Smooth muscle cell (in vitro differentiated cells): ENCODE measurements at regions not wholly inside any gene's neighbourhood (a gene's known extent, or its start where the extent isn't known, plus 50 kb on each side); places are given as distances from the start of the nearest gene placed in this dataset.

Source experiments
- DNase-seq: peaks from one replicate; lab custom pipeline; 2025; ENCODE audit not compliant: unreplicated experiment; lab: John Stamatoyannopoulos, UW
- H2AFZ ChIP-seq: fragments of 200-600 bp; sonication (generic); 2 replicates; pipeline ENCODE4 v1.6.0; 2016; ENCODE audit warnings: antibody characterized with exemption, low read depth, mild to moderate bottlenecking
- H3F3A ChIP-seq: fragments of 200-600 bp; sonication (generic); 2 replicates; pipeline ENCODE4 v1.6.0; 2017; ENCODE audit warnings: antibody characterized with exemption, low read depth
- H3K27ac ChIP-seq: fragments of 200-600 bp; sonication (generic); 2 replicates; pipeline ENCODE4 v1.5.1; 2016; ENCODE audit warnings: low read depth, mild to moderate bottlenecking
- H3K27me3 ChIP-seq: fragments of 200-600 bp; sonication (generic); 2 replicates; pipeline ENCODE4 v1.6.1; 2016; ENCODE audit warnings: low read depth, mild to moderate bottlenecking
- H3K36me3 ChIP-seq: fragments of 200-600 bp; sonication (generic); 2 replicates; pipeline ENCODE4 v1.5.1; 2016; ENCODE audit warnings: low read depth
- H3K4me1 ChIP-seq: fragments of 200-600 bp; sonication (generic); 2 replicates; pipeline ENCODE4 v1.5.1; 2016; ENCODE audit warnings: low read depth
- H3K4me2 ChIP-seq: fragments of 200-600 bp; sonication (generic); 2 replicates; pipeline ENCODE4 v1.6.0; 2016; ENCODE audit warnings: mild to moderate bottlenecking
- H3K4me3 ChIP-seq: fragments of 200-600 bp; sonication (generic); 2 replicates; pipeline ENCODE4 v1.5.1; 2016; ENCODE audit warnings: mild to moderate bottlenecking
- H3K79me2 ChIP-seq: fragments of 200-600 bp; sonication (generic); 2 replicates; pipeline ENCODE4 v1.6.0; 2016; ENCODE audit warnings: low read depth, mild to moderate bottlenecking
- H3K9ac ChIP-seq: fragments of 200-600 bp; sonication (generic); 2 replicates; pipeline ENCODE4 v1.6.0; 2016; ENCODE audit warnings: low read depth
- H3K9me3 ChIP-seq: fragments of 200-600 bp; sonication (generic); replicated peaks from 2 replicates; pipeline ENCODE4 v1.5.1; 2016; ENCODE audit warnings: low read depth
- H4K20me1 ChIP-seq: fragments of 200-600 bp; sonication (generic); 2 replicates; pipeline ENCODE4 v1.6.0; 2016; ENCODE audit warnings: low read depth
- WGBS: methylation state at CpG from one replicate; pipeline ENCODE4 v1.1.7; 2016; ENCODE audit warnings: low lambda C conversion rate; 5-methylcytosine and 5-hydroxymethylcytosine counted together
- TF ChIP-seq, protein P1 (sequence below): fragments of 200-600 bp; sonication (generic); IDR thresholded peaks from 2 replicates; pipeline ENCODE4 v1.5.1; 2017; ENCODE audit warnings: borderline replicate concordance, mild to moderate bottlenecking, antibody characterized with exemption; ENCODE audit not compliant: insufficient read depth, poor library complexity, severe bottlenecking

DNA sequence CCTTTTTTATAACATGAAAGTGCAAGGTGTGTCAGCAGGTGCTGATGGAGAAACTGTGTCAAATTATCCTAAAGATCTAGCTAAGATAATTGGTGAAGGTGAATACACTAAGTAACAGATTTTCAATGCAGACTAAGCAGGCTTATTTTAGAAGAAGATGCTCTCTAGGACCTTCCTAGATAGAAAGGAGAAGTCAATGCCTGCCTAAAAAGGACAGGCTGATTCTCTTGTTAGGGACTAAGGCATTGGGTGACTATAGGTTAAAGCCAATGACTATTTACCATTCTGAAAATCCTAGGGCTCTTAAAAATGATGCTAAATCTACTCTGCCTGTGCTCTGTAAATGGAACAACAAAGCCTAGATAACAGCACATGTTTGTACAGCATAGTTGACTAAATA, 1682.4 kb downstream of the MAT2B start:
- TF ChIP-seq, protein P1, sequence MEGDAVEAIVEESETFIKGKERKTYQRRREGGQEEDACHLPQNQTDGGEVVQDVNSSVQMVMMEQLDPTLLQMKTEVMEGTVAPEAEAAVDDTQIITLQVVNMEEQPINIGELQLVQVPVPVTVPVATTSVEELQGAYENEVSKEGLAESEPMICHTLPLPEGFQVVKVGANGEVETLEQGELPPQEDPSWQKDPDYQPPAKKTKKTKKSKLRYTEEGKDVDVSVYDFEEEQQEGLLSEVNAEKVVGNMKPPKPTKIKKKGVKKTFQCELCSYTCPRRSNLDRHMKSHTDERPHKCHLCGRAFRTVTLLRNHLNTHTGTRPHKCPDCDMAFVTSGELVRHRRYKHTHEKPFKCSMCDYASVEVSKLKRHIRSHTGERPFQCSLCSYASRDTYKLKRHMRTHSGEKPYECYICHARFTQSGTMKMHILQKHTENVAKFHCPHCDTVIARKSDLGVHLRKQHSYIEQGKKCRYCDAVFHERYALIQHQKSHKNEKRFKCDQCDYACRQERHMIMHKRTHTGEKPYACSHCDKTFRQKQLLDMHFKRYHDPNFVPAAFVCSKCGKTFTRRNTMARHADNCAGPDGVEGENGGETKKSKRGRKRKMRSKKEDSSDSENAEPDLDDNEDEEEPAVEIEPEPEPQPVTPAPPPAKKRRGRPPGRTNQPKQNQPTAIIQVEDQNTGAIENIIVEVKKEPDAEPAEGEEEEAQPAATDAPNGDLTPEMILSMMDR = no peak
- H2AFZ ChIP-seq = no peak overlapping the region
- DNase-seq = no peak
- H3K79me2 ChIP-seq = no peaks in the 10 kb centered on the region
- H3F3A ChIP-seq = no peaks in the 10 kb centered on the region
- peaks cover 5% of the 10 kb centered on the region for H3K9me3 ChIP-seq
- no peak overlapping the region for H3K4me2 ChIP-seq
- no peaks in the 10 kb centered on the region for H3K4me1 ChIP-seq
- no peaks in the 10 kb centered on the region for H4K20me1 ChIP-seq
- no peaks in the 10 kb centered on the region for H3K36me3 ChIP-seq
- no peak overlapping the region for H3K27ac ChIP-seq
- no peak overlapping the region for H3K9ac ChIP-seq
- H3K4me3 ChIP-seq = no peak overlapping the region
- H3K27me3 ChIP-seq = no peaks in the 10 kb centered on the region

DNA sequence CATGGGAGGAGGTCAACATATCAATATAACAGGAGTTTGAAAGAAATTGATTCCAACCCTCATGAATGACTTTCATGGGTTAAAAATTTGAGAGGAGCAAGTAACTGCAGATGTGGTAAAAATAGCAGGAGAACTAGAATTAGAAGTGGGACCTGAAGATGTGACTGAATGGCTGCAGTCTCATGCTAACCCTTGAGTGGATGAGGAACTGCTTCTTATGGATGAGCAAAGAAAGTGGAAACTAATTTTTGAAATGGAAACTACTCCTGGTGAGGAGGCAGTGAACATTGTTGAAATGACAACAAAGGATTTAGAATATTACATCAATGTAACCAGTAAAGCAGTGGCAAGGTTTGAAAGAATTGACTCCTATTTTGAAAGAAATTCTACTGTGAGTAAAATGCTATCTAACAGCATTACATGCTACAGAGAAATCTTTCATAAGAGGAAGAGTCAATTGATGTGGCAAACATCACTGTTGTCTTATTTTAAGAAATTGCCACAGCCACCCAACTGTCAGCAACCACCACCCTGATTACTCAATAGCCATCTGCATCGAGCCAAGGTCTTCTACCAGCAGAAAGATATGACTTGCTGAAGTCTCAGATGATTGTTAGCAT, 1683.2 kb downstream of the MAT2B start:
- no peaks in the 10 kb centered on the region for H3K79me2 ChIP-seq

DNA sequence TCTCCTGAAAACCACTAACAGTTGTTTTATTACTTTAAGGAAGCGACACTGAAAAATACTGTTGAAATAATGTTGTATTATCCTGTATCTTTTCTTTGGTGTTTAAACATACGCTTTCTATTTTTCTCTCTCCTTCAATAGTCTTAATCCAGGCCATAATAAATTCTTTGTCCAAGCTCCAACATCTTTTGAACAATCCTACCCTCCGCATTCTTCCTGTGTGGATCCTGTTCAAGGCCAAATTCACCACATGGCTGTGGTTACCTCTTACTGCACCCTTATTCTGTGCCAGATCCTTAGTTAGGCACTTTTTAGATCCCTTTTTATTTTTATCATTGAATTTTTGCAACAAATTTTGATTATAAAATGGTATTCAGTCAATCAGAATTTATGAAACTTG, 1691.5 kb downstream of the MAT2B start:
- no peak overlapping the region for H3K4me3 ChIP-seq
- H3F3A ChIP-seq = no peaks in the 10 kb centered on the region
- H3K4me2 ChIP-seq = no peak overlapping the region
- 98% methylated on average over 3 of the region's 3 CpGs for WGBS
- no peaks in the 10 kb centered on the region for H3K79me2 ChIP-seq
- no peak for DNase-seq
- H3K9me3 ChIP-seq = no peaks in the 10 kb centered on the region
- no peak overlapping the region for H3K27ac ChIP-seq
- H2AFZ ChIP-seq = no peak overlapping the region
- H4K20me1 ChIP-seq = no peaks in the 10 kb centered on the region
- TF ChIP-seq, protein P1 = no peak
- no peaks in the 10 kb centered on the region for H3K36me3 ChIP-seq
- H3K4me1 ChIP-seq = no peaks in the 10 kb centered on the region
- H3K27me3 ChIP-seq = no peaks in the 10 kb centered on the region
- no peak overlapping the region for H3K9ac ChIP-seq

More for the DNA sequence above, 1683.2 kb downstream of the MAT2B start:
- no peak overlapping the region for H3K4me2 ChIP-seq
- DNase-seq = no peak
- WGBS = 57% methylated on average over 1 of the region's 1 CpG
- TF ChIP-seq, protein P1 = no peak
- no peaks in the 10 kb centered on the region for H4K20me1 ChIP-seq
- peaks cover 5% of the 10 kb centered on the region for H3K9me3 ChIP-seq
- H2AFZ ChIP-seq = no peak overlapping the region
- no peaks in the 10 kb centered on the region for H3F3A ChIP-seq
- H3K36me3 ChIP-seq = no peaks in the 10 kb centered on the region
- no peaks in the 10 kb centered on the region for H3K4me1 ChIP-seq
- H3K4me3 ChIP-seq = no peak overlapping the region
- H3K27me3 ChIP-seq = no peaks in the 10 kb centered on the region
- H3K27ac ChIP-seq = no peak overlapping the region
- no peak overlapping the region for H3K9ac ChIP-seq

DNA sequence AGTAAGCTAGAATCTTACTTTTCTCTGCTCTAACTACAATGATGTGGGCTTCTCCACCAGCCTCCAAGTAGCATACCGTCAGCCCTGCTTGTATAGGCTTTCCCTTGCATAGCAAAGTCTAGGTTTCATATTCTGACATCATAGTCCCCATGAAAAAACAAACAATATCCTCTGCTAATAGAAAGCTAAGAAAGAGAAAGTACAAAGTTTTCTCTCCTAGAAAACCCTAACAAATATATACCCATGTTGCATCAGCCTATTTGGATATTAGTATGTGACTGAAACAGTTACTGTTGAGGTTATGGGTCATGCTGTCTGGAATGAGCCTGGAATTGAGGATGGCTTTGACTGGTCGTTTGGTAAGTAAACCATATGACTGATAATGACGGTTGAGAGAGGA, 1696.0 kb downstream of the MAT2B start:
- no peaks in the 10 kb centered on the region for H3K4me1 ChIP-seq
- no peaks in the 10 kb centered on the region for H3K9me3 ChIP-seq
- TF ChIP-seq, protein P1 = no peak
- H3K4me3 ChIP-seq = no peak overlapping the region
- no peaks in the 10 kb centered on the region for H3K36me3 ChIP-seq
- H3K79me2 ChIP-seq = no peaks in the 10 kb centered on the region
- H3K27me3 ChIP-seq = no peaks in the 10 kb centered on the region
- DNase-seq = no peak
- peak overlapping the region; percentile 77 for H3K4me2 ChIP-seq
- H2AFZ ChIP-seq = peak overlapping the region; percentile 64
- no peaks in the 10 kb centered on the region for H4K20me1 ChIP-seq
- no peaks in the 10 kb centered on the region for H3F3A ChIP-seq
- WGBS = 21% methylated on average over 3 of the region's 3 CpGs
- no peak overlapping the region for H3K9ac ChIP-seq
- H3K27ac ChIP-seq = peak overlapping the region; percentile 88
